HG02623 (cell line): ENCODE measurements at regions not wholly inside any gene's neighbourhood (a gene's known extent, or its start where the extent isn't known, plus 50 kb on each side); places are given as distances from the start of the nearest gene placed in this dataset.
"Not testable (repeated sequence)": the region's sequence is repeated elsewhere in the genome, so short reads cannot be mapped to it uniquely, and the experiment has no call there.

Experiments used
- ATAC-seq: cut with Tn5 transposase; IDR thresholded peaks from one replicate; pipeline ENCODE4 v1.9.1; 2021; ENCODE audit warnings: moderate library complexity; ENCODE audit not compliant: unreplicated experiment

GRCh38 chr5:154702477-154702876, 52.7 kb upstream of the LARP1 start:
- ATAC-seq, result no peak

GRCh38 chr5:154701725-154702124, 53.5 kb upstream of the LARP1 start:
- ATAC-seq, result not testable (repeated sequence)

- ATAC-seq, result no peak
Observed at GRCh38 chr5:154701181-154701580, 54.0 kb upstream of the LARP1 start.

GRCh38 chr5:154700289-154700928, 54.8 kb upstream of the LARP1 start:
- ATAC-seq, result not testable (repeated sequence)

- ATAC-seq, result no peak
Observed at GRCh38 chr5:154698763-154699162, 56.4 kb upstream of the LARP1 start.

- no peak for ATAC-seq
Observed at GRCh38 chr5:154697371-154697770, 57.8 kb upstream of the LARP1 start.

GRCh38 chr5:154696891-154697290, 58.3 kb upstream of the LARP1 start:
- ATAC-seq, result no peak

GRCh38 chr5:154694159-154694558, 61.0 kb upstream of the LARP1 start:
- ATAC-seq, result no peak

GRCh38 chr5:154690488-154690887, 64.7 kb upstream of the LARP1 start:
- ATAC-seq, result no peak

GRCh38 chr5:154686490-154686889, 68.7 kb upstream of the LARP1 start:
- ATAC-seq, result no peak

GRCh38 chr5:154683101-154683880, 71.9 kb upstream of the LARP1 start:
- ATAC-seq, result peak; percentile 51

- ATAC-seq, result no peak
Observed at GRCh38 chr5:154679501-154679900, 75.7 kb upstream of the LARP1 start.

GRCh38 chr5:154677921-154678320, 77.3 kb upstream of the LARP1 start:
- no peak for ATAC-seq

GRCh38 chr5:154676508-154676907, 78.7 kb upstream of the LARP1 start:
- no peak for ATAC-seq

- ATAC-seq, result no peak
Observed at GRCh38 chr5:154674029-154674428, 81.1 kb upstream of the LARP1 start.

- no peak for ATAC-seq
Observed at GRCh38 chr5:154673506-154673905, 81.7 kb upstream of the LARP1 start.

- ATAC-seq, result not testable (repeated sequence)
Observed at GRCh38 chr5:154669913-154670312, 85.3 kb upstream of the LARP1 start.

- ATAC-seq, result no peak
Observed at GRCh38 chr5:154669402-154669801, 85.8 kb upstream of the LARP1 start.

- ATAC-seq, result no peak
Observed at GRCh38 chr5:154664869-154665268, 90.3 kb upstream of the LARP1 start.

GRCh38 chr5:154663424-154663823, 91.8 kb upstream of the LARP1 start:
- ATAC-seq, result no peak

- ATAC-seq, result no peak
Observed at GRCh38 chr5:154654486-154655371, 100.4 kb upstream of the LARP1 start.
